GM21717 (cell line): ENCODE measurements at regions not wholly inside any gene's neighbourhood (a gene's known extent, or its start where the extent isn't known, plus 50 kb on each side); places are given as distances from the start of the nearest gene placed in this dataset.

ENCODE experiments used
- ATAC-seq: cut with Tn5 transposase; IDR thresholded peaks from one replicate; pipeline ENCODE4 v1.9.1; 2021; ENCODE audit warnings: mild to moderate bottlenecking, moderate library complexity; ENCODE audit not compliant: unreplicated experiment

GRCh38 chr3:70849911-70850699 lies 537.7 kb upstream of the MDFIC2 start:
- ATAC-seq = no peak

GRCh38 chr3:70840106-70840870 lies 527.9 kb upstream of the MDFIC2 start:
- ATAC-seq = no peak

GRCh38 chr3:70833239-70833960 lies 521.0 kb upstream of the MDFIC2 start:
- no peak for ATAC-seq

- ATAC-seq = no peak
Measured at GRCh38 chr3:70832834-70833205, 520.4 kb upstream of the MDFIC2 start.

- no peak for ATAC-seq
Measured at GRCh38 chr3:70832089-70832833, 519.8 kb upstream of the MDFIC2 start.

- ATAC-seq = no peak
Measured at GRCh38 chr3:70829092-70829491, 516.7 kb upstream of the MDFIC2 start.

- no peak for ATAC-seq
Measured at GRCh38 chr3:70824773-70825172, 512.3 kb upstream of the MDFIC2 start.

- no peak for ATAC-seq
Measured at GRCh38 chr3:70824078-70824477, 511.6 kb upstream of the MDFIC2 start.

- no peak for ATAC-seq
Measured at GRCh38 chr3:70823622-70824021, 511.2 kb upstream of the MDFIC2 start.

GRCh38 chr3:70822669-70823068 lies 510.2 kb upstream of the MDFIC2 start:
- no peak for ATAC-seq

GRCh38 chr3:70821602-70822001 lies 509.2 kb upstream of the MDFIC2 start:
- no peak for ATAC-seq

GRCh38 chr3:70820397-70820796 lies 508.0 kb upstream of the MDFIC2 start:
- no peak for ATAC-seq

- ATAC-seq = no peak
Measured at GRCh38 chr3:70818145-70818544, 505.7 kb upstream of the MDFIC2 start.

- ATAC-seq = no peak
Measured at GRCh38 chr3:70816346-70816745, 503.9 kb upstream of the MDFIC2 start.

- no peak for ATAC-seq
Measured at GRCh38 chr3:70815817-70816216, 503.4 kb upstream of the MDFIC2 start.

- no peak for ATAC-seq
Measured at GRCh38 chr3:70813311-70813710, 500.9 kb upstream of the MDFIC2 start.

- no peak for ATAC-seq
Measured at GRCh38 chr3:70811880-70812279, 499.4 kb upstream of the MDFIC2 start.

- ATAC-seq = no peak
Measured at GRCh38 chr3:70808881-70809280, 496.4 kb upstream of the MDFIC2 start.

- no peak for ATAC-seq
Measured at GRCh38 chr3:70806556-70806955, 494.1 kb upstream of the MDFIC2 start.

- ATAC-seq = no peak
Measured at GRCh38 chr3:70806021-70806420, 493.6 kb upstream of the MDFIC2 start.
